SIG-M5 treated with dmso at 0.1 percent for 504 hours (cell line): ENCODE measurements at regions not wholly inside any gene's neighbourhood (a gene's known extent, or its start where the extent isn't known, plus 50 kb on each side); places are given as distances from the start of the nearest gene placed in this dataset.
"Not testable (repeated sequence)": the region's sequence is repeated elsewhere in the genome, so short reads cannot be mapped to it uniquely, and the experiment has no call there.

Source experiments
- DNase-seq: peaks from one replicate; lab custom pipeline; 2025; ENCODE audit not compliant: unreplicated experiment; lab: John Stamatoyannopoulos, UW

DNA sequence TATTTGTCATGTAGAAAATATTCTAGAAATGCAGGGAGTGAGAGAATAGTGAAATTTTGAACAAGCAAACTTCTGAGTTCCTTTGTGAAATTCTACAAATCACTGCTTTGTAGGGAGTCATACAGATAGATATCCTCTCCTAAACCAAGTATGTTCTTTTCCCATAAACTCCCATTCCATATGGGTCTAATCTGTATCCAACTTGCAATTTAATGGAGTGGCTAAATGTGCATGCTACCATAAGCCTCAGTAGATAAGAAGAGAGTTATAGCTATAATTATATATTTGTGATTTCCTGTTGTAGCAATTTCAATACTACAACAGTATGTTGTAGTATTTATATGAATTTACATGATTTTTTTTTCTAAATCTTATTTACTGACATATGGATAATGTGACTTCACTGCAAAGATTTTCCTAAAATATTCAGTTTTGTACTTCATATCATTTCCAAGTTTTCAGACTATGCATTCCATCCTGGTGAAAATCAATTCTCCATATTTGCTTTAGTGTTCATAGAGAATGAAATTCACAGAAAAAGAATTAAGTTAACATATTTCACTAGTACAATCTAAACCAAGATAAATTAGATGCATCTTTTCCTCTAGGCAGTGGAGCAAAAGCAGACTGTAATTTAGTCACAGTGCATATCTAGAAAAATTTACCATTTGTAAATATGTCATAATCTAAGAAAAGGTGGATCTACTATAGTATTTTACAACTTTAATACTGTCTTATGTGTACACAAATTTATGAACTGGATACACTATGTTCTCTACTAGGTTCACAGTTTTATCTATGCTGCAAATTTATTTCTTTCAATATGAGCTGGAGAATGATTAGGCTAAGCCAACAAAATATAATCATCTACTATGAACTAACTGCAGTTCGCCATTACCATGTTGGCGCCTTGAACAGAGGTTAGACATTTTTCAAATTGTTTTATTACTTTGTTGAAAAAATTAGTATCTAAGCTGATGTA is 372.9 kb upstream of the NDST3 start:
- no peak for DNase-seq

DNA sequence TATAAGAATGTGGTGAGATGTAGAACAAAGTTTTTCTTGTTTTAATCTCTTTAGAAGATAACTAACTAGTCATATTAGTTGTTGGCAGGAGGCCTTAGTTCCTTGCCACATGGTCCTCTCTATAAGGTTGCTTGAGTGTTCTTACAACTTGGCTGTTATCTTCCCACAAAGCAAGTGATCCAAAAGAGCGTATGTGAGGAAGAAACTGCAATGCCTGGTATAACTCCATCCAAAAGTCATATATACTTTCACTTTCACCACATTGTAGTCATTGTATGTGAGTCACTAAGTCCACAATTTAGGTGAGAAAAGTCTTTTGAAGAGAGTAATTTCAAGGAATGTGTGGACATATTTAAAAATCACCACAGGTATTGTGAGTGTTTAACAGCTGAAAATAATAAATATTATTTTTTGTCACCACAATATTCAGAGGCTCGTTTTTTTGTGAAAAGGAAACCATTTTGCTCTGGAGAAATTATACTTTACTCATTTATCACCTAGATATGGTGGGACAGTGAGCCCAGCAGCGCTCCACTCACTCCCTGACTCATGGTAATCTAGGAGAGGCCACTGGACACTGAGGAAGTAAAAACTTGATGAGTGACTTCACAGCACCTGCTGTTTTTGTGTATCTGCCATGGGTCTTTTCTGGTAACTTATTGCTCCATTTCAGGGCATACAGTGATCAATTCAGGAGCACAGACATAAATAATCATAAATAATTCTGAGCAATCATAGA is 369.4 kb upstream of the NDST3 start:
- no peak for DNase-seq

DNA sequence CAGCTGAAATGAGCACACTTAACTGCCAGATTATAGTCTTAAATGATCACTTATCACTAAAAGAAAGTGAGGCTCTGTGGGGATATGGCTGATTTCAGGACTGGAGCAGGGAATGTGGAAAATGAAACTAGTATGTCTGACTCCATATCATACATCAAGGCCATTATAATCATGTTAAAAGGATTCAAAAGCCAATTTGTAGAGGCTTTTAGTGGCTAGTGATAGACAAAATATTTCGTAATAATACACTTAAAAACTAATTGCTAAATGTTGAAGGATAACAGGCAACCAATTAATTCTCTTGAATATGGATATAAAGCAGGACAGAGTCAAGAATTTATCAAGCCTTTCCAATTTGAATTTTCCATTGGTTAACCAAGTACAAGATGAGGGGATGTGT is 358.1 kb upstream of the NDST3 start:
- DNase-seq, result no peak

DNA sequence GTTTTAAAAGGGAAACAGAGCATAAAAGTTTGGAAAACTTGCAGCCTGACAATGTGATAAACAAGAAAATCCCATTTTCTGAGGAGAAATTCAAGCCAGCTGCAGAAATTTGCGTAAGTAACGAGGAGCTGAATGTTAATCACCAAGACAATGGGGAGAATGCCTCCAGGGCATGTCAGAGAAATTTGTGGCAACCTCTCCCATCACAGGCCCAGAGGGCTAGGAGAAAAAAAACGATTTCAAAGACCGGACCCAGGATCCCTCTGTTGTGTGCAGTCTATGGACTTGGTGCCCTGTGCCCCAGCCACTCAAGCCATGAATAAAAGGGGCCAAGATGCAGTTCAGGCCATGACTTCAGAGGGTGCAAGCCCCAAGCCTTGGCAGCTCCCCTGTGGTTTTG is 355.4 kb upstream of the NDST3 start:
- DNase-seq, result no peak

DNA sequence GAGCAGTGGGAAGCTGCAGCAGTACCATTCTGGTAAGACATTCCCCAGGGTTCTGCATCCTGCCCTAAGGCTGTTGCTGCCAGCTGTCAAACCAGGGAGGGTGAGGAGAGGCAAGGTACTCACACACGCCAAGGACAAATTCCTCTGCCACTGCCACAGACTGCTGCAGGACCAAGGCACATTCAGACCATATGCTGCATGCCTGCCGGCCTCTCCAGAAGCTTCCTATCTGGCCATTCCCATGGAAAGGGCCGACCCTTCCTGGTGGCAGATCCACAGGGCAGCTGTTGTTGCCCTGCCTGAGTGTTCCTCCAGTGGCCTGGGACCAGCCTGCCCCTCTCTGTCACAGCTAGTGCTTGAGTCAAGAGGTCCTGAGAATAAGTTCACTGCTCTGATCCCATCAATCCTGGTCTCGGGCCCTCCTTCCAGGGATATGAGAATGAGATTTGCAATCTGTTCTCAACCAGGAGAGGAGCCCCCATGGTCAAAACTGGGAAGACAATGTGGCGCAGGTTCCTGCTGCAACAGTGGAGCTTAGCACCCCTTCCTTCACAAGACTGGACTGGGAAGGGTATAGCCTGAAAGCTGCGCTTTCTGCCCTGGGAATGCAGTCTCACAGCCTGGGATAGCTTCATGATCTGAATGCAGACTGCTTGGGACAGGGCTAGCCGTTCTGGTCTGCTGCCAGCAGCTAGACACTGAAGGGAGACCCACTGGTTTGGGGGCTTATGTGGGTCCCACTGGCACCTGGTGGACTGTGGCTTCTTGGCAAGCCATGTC is 342.5 kb upstream of the NDST3 start:
- no peak for DNase-seq

DNA sequence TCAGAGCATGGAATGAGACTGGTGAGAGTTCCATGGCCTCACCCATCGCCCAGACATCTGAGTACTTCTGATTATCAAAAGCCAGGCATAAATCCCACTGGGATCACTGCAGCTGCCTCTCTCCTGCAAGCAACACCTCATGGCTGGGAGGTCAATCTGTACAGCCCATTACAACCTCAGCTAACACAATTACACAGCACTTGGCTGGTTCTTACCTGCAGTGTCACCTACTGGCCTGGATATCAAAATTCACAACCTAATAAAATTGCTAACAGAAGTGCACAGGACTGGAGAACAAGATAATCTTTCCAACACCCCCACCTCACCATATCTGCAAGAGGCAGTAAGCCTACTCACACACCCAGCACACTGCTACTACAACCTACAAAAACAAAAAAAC is 341.7 kb upstream of the NDST3 start:
- no peak for DNase-seq

DNA sequence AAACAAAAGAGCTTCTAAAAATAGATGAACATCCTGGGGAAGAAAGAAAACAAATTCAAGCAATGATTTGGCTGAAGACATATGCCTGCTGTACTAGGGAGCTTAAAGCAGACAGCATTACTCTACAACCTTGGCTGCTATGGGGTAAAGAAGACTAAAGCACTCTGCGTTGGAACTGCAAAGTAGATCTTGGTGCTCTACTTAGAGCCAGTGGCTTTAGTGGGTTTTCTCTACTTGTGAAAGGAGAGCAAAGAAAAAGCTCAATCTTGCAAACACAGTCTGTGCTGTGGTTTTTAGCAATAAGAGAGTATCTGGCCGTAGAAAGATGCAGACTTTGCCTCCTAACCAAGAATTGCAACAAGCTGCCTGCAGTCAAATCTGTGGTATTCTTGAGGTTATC is 334.7 kb upstream of the NDST3 start:
- no peak for DNase-seq

DNA sequence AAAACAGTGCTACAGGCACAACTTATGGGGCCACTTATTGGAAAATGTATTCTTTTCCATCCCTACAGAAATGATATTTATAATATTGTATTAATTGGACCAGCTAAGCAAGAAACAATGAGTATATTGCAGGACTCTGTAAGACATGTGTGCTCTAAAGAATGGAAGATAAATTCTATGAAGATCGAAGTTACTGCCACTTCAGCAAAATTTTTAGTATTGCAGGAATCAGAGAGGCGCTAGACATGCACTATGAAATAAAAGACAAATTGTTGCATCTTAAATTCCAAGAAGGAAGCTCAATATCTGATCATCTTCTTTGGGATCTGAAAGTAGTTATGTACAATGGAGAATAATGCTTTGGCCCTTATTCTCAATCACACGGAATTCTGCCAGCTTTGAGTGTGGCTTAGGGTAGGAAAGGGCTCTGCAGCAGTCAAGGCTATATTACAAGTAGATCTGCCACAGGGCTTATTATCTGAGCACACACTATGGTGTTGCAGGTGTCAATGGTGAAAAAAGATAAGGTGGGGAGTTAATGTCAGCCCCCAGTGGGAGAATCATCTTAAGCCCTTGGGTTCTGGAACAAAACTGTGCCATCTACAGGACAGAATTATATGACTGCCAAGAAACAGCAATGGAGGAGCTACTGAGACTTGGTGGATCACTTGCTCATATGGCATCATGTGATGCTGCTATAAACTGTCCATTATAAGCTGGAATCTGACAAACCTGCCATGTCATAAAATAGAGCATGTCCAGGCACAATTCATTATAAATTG is 334.0 kb upstream of the NDST3 start:
- DNase-seq, result no peak

DNA sequence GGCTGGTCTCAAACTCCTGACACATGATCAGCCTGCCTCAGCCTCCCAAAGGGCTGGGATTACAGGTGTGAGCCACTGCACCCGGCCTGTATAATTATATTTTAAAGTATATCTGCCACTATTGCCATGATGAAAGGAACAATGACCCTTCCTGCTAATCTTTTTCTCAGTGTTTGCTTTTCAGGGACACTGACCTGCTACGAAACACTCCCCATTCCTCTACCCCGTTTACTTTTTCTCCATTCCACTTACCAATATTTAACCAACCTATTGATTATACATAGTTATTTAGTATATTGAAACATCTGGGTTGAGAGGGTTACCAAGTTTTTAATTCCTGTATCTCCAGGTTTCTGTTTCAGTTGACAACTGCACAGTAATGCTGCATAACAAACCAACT is 331.9 kb upstream of the NDST3 start:
- no peak for DNase-seq

DNA sequence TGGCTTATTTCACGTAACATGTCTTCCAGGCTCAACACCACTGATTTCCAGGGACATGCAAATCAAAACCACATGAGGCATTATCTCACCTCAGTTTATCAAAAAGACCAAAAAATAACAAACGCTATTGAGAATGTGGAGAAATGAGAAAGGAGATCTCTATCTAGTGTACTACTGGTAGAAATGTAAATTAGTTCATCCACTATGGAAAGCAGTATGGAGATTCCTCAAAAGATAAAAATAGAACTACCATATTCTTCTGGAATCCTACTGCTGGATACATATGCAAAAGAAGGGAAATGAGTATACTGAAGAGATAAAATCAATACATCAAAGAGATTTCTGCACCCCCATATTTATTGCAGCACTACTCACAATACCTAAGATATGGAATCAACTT is 329.6 kb upstream of the NDST3 start:
- DNase-seq, result no peak

DNA sequence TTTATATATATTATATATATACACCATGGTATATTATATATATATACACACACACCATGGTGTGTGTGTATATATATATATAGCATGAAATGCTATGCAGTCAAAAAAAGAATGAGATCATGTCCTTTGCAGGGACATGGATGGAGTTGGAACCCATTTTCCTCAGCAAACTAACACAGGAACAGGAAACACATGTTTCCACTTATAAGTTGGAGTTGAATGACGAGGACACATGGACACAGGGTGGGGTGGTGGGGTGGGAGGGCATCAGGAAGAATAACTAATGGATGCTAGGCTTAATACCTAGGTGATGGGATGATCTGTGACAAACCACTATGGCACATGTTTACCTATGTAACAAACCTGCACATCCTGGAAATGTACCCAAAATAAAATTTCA is 293.6 kb upstream of the NDST3 start:
- DNase-seq, result peak; percentile 4

DNA sequence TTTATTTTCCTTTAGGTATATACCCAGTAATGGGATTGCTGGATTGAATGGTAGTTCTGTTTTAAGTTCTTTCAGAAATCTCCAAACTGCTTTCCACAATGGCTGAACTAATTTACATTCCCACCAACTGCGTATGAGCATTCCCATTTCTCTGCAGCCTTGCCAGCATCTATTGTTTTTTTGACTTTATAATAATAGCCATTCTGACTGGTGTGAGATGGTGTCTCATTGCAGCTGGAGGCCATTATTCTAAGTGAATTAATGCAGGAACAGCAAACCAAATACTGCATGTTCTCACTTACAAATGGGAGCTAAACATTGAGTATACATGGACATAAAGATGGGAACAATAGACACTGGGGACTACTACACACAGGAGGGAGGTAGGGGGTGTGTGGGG is 288.9 kb upstream of the NDST3 start:
- not testable (repeated sequence) for DNase-seq

DNA sequence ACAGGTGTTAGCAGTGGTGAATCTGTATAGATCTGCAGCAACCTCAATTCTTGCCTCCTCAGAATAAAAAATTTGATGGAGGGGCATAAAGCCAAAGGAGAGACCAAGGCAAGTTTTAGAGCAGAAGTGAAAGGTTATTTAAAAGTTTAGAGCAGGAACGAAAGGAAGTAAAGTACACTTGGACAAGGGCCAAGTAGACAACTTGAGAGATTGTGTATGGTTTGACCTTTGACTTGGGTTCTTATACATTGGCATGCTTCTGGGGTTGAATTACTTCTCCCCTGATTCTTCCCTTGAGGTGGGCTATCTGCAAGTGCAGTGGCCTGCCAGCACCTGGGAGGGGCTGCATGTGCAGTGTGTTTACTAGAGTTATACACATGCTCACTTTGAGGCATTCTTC is 278.8 kb upstream of the NDST3 start:
- DNase-seq, result no peak

DNA sequence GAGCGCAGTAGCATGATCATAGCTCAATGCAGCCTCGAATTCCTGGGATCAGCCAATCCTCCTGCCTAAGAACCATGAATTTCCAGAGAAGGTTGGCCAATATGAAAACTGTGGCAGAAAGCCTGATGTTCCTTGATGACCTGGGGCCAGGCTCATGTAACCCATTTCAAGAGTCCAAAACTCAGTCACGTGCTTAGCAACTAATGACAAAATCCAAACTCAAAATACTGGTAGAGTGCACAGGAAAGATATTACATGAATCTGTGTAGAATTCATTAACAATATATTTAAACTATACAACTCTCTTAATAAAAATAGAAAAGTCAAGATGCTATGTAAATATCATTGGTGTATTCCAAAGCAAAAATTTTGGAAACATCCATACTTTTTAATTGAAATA is 265.7 kb upstream of the NDST3 start:
- no peak for DNase-seq

DNA sequence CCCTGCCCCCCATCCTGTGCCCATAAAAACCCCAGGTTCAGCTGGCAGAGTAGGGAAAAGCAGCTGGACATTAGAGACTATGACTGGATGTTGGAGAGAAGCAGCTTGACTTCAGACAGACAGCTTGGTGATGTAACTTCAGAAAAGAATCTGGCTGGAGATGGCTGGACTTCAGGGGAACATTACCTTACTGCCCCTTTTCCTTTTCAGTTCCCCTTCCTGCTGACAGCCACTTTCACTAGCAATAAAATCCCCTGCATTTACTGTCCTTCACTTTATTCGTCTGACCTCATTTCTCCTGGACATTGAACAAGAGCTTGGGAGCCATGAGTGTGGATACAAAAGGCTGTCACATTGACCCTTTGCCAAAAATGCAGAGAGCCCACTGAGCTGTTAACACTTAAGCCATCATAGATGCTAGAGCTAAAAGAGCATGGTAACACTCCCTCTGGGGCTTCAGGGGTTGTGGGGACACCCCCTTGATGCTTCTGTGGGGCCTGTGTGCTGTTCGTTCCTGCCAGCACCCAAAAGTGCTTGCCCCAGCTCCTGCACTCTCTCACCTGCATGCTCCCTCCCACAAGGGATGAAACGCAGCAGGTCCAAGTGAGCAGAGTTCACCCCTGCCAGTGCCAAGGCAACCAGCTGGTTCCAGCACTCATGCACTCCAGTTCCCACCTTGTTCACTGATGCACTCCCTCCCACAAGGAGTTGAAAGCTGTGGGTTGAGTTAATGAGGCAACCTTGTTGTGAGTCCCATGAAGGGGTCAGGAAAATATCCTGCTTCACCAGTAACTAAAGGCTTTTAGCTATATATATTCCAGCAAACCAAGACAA is 263.8 kb upstream of the NDST3 start:
- DNase-seq, result no peak

DNA sequence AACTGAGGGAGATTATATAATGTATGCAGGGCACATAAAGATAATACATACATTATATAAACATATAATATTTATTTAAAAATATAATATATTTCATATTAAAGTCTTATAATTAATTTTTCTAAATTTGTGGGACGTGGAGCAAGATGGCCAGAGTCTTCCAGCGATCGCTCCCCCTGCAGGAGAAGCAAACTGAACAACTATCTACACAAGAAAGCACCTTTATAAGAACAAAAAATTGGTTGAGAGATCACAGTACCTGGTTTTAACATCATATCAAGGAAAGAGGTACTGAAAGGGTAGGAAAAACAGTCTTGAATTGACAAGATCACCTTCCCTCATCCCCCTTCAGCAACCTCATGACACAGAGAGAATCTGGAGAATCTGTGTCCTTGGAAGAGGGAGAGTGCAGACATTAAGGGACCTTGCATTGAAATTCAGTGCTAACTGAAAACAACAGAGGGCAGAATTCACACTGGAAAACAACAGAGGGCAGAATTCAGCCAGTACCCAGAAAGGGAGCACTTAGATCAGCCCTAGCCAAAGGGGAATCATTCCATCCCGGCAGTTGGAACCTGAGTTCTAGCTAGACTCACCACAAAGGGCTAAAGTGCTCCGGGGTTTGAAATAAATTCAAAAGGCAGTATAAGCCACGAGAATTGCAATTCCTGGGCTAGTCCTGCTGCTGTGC is 262.5 kb upstream of the NDST3 start:
- no peak for DNase-seq

DNA sequence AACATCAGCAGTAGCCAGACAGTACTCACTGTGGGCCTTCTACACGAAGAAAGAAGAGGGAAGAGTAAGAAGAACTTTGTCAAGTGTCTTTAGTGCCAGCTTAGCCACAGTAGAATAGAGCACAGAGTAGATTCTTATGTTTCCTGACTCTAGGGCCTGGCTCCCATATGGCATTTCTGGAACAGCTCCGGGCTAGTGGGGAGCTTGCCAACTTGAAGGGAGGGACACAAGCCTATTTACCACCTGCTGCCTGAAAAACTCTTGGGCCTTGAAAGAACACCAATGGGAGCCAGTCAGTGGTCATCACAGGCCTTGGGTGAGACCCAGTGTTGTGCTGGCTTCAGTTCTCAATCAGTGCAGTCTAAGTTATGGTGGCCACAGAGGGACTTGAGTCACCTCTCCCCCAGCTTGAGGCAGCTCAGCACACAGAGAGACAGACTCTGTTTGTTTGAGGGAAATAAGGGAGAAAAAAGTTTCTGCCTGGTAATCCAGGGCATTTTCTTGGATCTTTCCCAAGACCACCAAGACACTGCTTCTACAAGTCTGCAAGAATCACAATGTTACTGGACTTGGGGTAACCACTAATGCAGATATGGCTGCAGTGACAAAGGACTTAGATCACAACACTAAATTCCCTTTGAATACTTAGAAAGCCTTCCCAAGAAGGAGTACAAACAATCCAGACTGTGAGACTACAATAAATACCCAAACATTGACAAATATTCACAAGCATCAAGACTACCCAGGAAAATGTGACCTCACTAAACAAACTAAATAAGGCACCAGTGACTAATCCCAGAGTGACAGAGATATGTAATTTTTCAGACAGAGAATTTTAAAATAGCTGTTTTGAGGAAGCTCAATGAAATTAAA is 261.0 kb upstream of the NDST3 start:
- DNase-seq, result no peak

DNA sequence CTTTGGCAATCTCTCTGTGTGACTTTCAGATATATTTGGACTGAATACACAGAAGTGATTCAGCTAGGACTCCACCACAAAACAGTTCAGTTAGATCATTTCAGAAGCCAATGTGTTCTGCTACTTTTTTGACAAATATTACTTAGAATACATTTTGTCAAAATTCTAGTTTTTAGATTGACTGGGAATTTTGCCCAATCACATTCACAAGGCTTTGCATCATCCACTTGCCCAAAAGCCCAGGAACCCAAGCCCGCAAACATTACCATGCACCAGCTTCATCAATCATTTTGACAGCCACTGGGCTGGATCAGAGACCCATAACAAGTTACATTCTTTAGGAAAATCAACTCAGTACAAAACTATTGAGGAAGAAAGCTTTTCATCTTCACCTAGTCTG is 256.6 kb upstream of the NDST3 start:
- DNase-seq, result no peak
